HAP-1 (cell line): ENCODE measurements at regions not wholly inside any gene's neighbourhood (a gene's known extent, or its start where the extent isn't known, plus 50 kb on each side); places are given as distances from the start of the nearest gene placed in this dataset.

Experiments used
- DNase-seq, 2 experiments: peaks; one replicate each; pipeline ENCODE4 v3.0.0-alpha.2; 2016 to 2020; ENCODE audit warnings: low spot score in 2 of 2
- H3K27me3 ChIP-seq: fragments of 250-450 bp; sonication (Bioruptor Pico); 2 replicates; pipeline ENCODE4 v1.5.1; 2020; ENCODE audit warnings: low read depth, mild to moderate bottlenecking, moderate library complexity
- H3K36me3 ChIP-seq: fragments of 250-450 bp; sonication (Bioruptor Pico); replicated peaks from 2 replicates; pipeline ENCODE4 v1.5.1; 2020; ENCODE audit warnings: mild to moderate bottlenecking
- H3K4me1 ChIP-seq: fragments of 250-450 bp; sonication (Bioruptor Pico); 2 replicates; pipeline ENCODE4 v1.5.1; 2020; ENCODE audit warnings: mild to moderate bottlenecking
- H3K4me3 ChIP-seq: fragments of 250-450 bp; sonication (Bioruptor Pico); 2 replicates; pipeline ENCODE4 v1.5.1; 2020; ENCODE audit warnings: mild to moderate bottlenecking, moderate library complexity
- H3K9me3 ChIP-seq: fragments of 250-450 bp; sonication (Bioruptor Pico); 2 replicates; pipeline ENCODE4 v1.5.1; 2020; ENCODE audit warnings: mild to moderate bottlenecking, moderate library complexity
- in situ Hi-C: fragments of 300-500 bp; cut with MboI; formaldehyde crosslinking; loops from 3 replicates; pipeline ENCODE4 v1.14.3; 2020; ENCODE audit warnings: low sequenced_read_pairs, inconsistent platforms, mixed read lengths

GRCh38 chr13:97627566-97627965 is 193.6 kb downstream of the RAP2A start:
- Histone ChIP-seq H3K4me1 (no peaks in the 10 kb centered on the region), H3K4me3 (no peak overlapping the region), H3K9me3 (no peaks in the 10 kb centered on the region), H3K27me3 (no peaks in the 10 kb centered on the region), H3K36me3 (no peaks in the 10 kb centered on the region)
- in situ Hi-C loops = no loop called here
- no peak for DNase-seq

DNA sequence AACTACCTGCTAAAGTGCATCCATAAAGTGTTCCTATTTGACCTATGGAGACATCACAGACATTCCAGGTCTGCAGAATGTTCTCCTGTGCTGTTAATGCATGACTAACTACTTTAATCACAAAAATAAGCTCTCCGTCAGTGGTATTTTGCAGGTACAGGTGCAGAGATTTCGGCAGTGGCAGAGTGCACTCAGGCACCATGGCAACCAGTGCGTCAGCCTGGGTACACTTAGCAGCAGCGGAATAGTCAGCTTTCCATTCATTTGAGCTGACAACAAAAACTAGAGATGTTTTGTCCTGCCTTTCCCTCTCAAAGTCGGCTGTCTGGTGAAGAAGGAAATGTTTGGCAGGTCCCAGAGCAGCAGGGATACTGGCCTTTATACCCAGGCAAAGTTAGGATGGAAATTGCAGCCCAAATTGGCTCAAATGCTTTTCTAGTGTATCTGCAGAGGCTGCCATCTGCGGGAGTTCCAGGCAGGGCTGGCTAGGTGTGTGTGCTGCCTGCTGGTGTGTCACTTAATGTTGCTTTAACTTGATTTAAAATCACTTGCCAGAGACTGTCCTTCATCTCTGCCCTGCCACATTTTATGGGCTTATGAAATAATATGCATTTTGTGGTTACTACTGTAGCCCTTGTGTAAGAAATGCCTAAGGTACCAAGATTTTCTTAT is 195.8 kb downstream of the RAP2A start:
- Histone ChIP-seq H3K9me3 (no peaks in the 10 kb centered on the region), H3K4me3 (no peak overlapping the region), H3K4me1 (no peaks in the 10 kb centered on the region), H3K36me3 (no peaks in the 10 kb centered on the region), H3K27me3 (no peaks in the 10 kb centered on the region)
- in situ Hi-C loops = no loop called here
- no peak for DNase-seq

GRCh38 chr13:97630725-97631124 is 196.8 kb downstream of the RAP2A start:
- in situ Hi-C loops = no loop called here
- H3K4me3 ChIP-seq = no peak overlapping the region
- no peaks in the 10 kb centered on the region for H3K9me3 ChIP-seq
- DNase-seq = no peak
- no peaks in the 10 kb centered on the region for H3K4me1 ChIP-seq
- H3K27me3 ChIP-seq = no peaks in the 10 kb centered on the region
- H3K36me3 ChIP-seq = no peaks in the 10 kb centered on the region

DNA sequence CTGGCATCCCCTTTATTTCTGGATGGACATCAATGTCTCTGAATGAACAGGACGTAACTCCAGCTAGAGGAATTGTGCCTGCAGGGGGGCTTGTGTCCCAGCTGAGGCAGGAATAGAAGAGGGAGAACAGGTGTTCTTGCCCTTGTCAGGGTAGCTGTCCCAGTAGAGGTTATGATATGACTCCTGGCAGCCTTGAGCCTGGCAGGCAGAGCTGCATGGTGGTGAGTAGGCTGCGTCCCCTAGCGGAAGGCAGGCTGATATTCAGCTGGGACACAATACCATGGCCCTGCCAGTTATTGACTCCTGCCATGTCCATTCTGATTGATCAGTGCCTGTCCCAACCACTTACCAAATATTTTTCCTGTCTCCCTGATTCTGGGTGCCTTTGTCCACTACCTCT is 197.2 kb downstream of the RAP2A start:
- in situ Hi-C loops = no loop called here
- H3K4me3 ChIP-seq = no peak overlapping the region
- no peaks in the 10 kb centered on the region for H3K36me3 ChIP-seq
- H3K27me3 ChIP-seq = no peaks in the 10 kb centered on the region
- DNase-seq = peak in 1 of 2 experiments; percentile 14
- no peaks in the 10 kb centered on the region for H3K4me1 ChIP-seq
- H3K9me3 ChIP-seq = no peaks in the 10 kb centered on the region

DNA sequence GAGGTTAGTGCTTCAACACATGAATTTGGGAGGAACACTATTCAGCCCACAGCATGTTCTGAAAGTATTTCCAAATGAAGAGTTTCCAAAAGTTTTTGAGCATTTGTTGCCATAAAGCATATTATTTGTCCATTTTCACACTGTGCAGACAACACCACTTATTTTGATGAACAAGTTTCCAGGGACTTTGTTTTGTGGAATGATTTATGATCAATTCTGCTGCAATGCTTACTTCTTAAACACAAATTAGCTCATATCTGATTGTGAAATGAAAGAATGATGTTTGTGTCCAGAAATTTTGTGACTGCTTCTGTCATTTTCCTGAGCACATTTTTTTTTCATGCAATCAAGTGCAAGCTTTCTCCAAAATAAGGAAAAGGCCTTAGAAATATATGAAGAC is 205.3 kb downstream of the RAP2A start:
- no peaks in the 10 kb centered on the region for H3K36me3 ChIP-seq
- no peak overlapping the region for H3K4me3 ChIP-seq
- H3K4me1 ChIP-seq = no peaks in the 10 kb centered on the region
- H3K27me3 ChIP-seq = no peaks in the 10 kb centered on the region; the same call in 1 of the 2 replicates
- no peak for DNase-seq
- H3K9me3 ChIP-seq = no peaks in the 10 kb centered on the region
- in situ Hi-C loops = no loop called here

GRCh38 chr13:97640268-97640667 is 206.3 kb downstream of the RAP2A start:
- H3K27me3 ChIP-seq = no peaks in the 10 kb centered on the region; the same call in 1 of the 2 replicates
- peak; percentile 4 to 28 for DNase-seq
- no peaks in the 10 kb centered on the region for H3K9me3 ChIP-seq
- in situ Hi-C loops = no loop called here
- no peaks in the 10 kb centered on the region for H3K4me1 ChIP-seq
- H3K4me3 ChIP-seq = no peak overlapping the region
- no peaks in the 10 kb centered on the region for H3K36me3 ChIP-seq

DNA sequence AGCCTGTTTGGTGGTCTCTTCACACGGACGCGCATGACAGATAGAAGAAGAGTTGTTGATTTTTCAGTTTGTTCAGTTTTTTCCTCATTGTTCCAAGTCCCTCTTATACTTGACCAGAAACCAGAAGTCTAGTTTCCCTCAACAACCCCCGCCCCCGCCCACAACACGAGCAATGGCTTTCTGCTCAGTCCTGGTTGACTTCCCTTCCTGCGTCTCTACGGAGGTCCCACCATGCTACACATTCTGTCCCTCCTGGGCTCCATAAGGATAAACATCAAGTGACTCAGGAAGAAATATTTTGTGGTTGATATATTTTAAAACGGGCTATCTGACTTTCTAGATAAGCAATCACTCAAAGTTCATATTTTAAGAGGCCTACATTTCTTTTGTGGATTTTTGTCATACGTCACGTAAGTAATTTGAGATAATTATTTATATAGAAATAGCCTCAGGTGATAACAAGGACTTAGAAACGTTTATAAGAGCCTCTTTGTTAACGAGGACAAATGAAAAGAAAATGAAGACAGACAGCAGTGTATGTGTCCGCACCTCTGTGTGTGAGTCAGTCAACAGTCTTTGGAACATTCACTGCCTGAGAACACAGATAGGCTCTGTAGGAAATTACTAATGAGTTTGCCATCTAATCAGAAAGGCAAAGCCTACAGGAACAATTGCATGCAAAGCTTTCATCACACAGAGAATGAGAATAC is 214.4 kb downstream of the RAP2A start:
- H3K4me1 ChIP-seq = no peaks in the 10 kb centered on the region
- no peaks in the 10 kb centered on the region for H3K9me3 ChIP-seq
- no peak overlapping the region for H3K4me3 ChIP-seq
- in situ Hi-C loops = no loop called here
- H3K36me3 ChIP-seq = no peaks in the 10 kb centered on the region
- H3K27me3 ChIP-seq = no peaks in the 10 kb centered on the region
- no peak for DNase-seq

- no peak for DNase-seq
- no peaks in the 10 kb centered on the region for H3K36me3 ChIP-seq
- no peaks in the 10 kb centered on the region for H3K4me1 ChIP-seq
- H3K9me3 ChIP-seq = no peaks in the 10 kb centered on the region
- no peak overlapping the region for H3K4me3 ChIP-seq
- H3K27me3 ChIP-seq = no peaks in the 10 kb centered on the region
- in situ Hi-C loops = no loop called here
Observed at GRCh38 chr13:97648881-97649224, 214.9 kb downstream of the RAP2A start.

GRCh38 chr13:97653443-97654140 is 219.6 kb downstream of the RAP2A start:
- Histone ChIP-seq H3K4me1 (no peaks in the 10 kb centered on the region), H3K4me3 (no peak overlapping the region), H3K27me3 (peaks cover 7% of the 10 kb centered on the region), H3K36me3 (no peaks in the 10 kb centered on the region), H3K9me3 (no peaks in the 10 kb centered on the region)
- in situ Hi-C loops = no loop called here
- no peak for DNase-seq

DNA sequence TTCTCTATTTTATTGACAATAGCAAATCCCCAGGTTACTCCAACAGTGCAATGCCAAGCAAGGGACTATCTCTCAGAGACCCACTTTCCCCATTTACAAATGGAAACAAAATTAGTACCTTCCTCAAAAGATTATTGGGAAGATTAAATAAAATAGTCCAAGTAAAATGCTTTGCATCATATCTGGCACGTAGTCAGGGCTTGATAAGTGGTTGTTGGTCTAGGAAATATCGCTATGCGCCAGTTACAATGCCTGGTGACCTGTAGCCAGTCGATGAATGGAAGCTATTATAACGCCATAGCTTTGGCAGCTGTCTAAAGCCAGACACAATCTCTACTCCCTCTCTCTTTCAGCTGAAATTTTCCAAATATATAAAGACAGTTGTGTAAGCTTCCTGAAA is 220.3 kb downstream of the RAP2A start:
- peaks cover 7% of the 10 kb centered on the region for H3K27me3 ChIP-seq
- no peak for DNase-seq
- H3K4me1 ChIP-seq = no peaks in the 10 kb centered on the region
- in situ Hi-C loops = no loop called here
- H3K4me3 ChIP-seq = no peak overlapping the region
- H3K36me3 ChIP-seq = no peaks in the 10 kb centered on the region
- no peaks in the 10 kb centered on the region for H3K9me3 ChIP-seq

GRCh38 chr13:97658556-97658955 is 224.6 kb downstream of the RAP2A start:
- no peaks in the 10 kb centered on the region for H3K9me3 ChIP-seq
- H3K4me1 ChIP-seq = no peaks in the 10 kb centered on the region
- H3K27me3 ChIP-seq = peaks cover 18% of the 10 kb centered on the region
- H3K4me3 ChIP-seq = no peak overlapping the region
- H3K36me3 ChIP-seq = no peaks in the 10 kb centered on the region
- in situ Hi-C loops = no loop called here
- DNase-seq = no peak

- in situ Hi-C loops = no loop called here
Observed at GRCh38 chr13:97659602-97660001, 225.6 kb downstream of the RAP2A start.

DNA sequence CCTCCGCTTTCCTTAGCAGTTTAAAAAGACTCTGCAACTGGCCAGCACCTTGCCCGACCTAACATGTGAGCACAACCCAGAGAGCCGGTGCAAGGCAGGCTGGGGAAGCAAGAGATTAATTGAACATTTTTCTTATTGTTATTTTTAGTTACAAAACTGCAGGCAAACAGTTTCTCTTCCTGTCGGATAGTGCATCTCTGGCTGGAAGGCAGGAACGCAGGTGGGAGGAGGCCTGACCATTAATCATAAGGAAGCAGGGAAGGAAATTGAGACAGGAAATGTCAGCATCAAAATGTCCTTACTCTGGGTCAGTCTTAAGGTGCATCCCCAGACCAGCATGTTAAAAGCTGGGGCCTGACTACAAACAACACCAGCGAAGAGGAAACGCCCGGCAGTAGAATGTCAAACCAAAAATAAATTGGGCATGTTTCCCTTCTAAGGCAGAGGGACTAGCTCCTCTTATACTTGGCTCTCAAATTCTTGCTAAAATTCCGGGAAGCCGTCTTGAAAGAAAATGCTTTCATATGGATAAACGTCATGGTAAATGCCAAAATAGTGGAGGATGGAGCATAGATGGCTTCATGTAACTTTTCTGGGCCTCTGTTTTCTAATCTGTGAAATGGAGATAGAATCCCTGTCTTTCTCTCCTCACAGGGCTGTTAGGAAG is 226.8 kb downstream of the RAP2A start:
- H3K4me1 ChIP-seq = no peaks in the 10 kb centered on the region
- peaks cover 11% of the 10 kb centered on the region for H3K27me3 ChIP-seq
- in situ Hi-C loops = no loop called here
- no peaks in the 10 kb centered on the region for H3K36me3 ChIP-seq
- no peaks in the 10 kb centered on the region; the same call in 1 of the 2 replicates for H3K9me3 ChIP-seq
- H3K4me3 ChIP-seq = no peak overlapping the region
- no peak for DNase-seq

More at GRCh38 chr13:97659602-97660001, 225.6 kb downstream of the RAP2A start:
- DNase-seq = no peak
- Histone ChIP-seq H3K9me3 (no peaks in the 10 kb centered on the region), H3K4me3 (no peak overlapping the region), H3K4me1 (no peaks in the 10 kb centered on the region), H3K36me3 (no peaks in the 10 kb centered on the region), H3K27me3 (peaks cover 12% of the 10 kb centered on the region)

- no peak for DNase-seq
- Histone ChIP-seq H3K4me1 (no peaks in the 10 kb centered on the region), H3K9me3 (no peaks in the 10 kb centered on the region), H3K36me3 (no peaks in the 10 kb centered on the region), H3K4me3 (no peak overlapping the region), H3K27me3 (no peaks in the 10 kb centered on the region)
- in situ Hi-C loops = no loop called here
Observed at GRCh38 chr13:97686594-97686993, 252.6 kb downstream of the RAP2A start.
